ENCODE measurements at regions not wholly inside any gene's neighbourhood (a gene's known extent, or its start where the extent isn't known, plus 50 kb on each side); places are given as distances from the start of the nearest gene placed in this dataset. TPM values are rescaled to one million over a fixed set of nuclear protein-coding genes. Genes with fewer than 3 reads are reported as not detected.

DNA sequence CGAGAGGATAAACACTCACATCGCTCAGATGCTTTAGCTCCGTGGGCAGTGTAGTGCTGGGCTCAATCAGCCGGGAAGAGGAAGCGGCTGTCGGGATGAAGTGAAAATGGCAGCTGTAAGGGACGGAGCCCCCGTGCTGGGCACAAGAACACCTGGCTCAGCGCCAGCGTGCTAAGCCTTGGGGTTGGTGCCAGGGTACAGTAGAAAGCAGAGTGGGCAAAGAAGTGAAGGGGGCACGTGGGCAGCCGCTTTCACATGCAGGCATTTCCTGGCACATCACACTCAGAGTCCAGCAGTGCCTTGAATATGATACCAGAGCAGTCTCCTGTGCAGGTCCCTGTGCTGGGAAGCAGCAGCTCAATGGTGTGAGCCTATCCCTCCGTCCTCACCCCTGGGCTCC is 51.1 kb upstream of the FOXF1 start:
- H3K9me1 ChIP-seq (replicated peaks; ENCODE audit: control insufficient read depth, extremely low read depth, insufficient read depth, low read length) = no peaks in the 10 kb centered on the region
- H3K27ac ChIP-seq (ENCODE audit: insufficient read depth, low read depth, low read length) = no peak overlapping the region
- TF ChIP-seq MYC (IDR thresholded peaks at IDR 0.05; ENCODE audit: low read depth, low read length) (no peak), GATA2 (IDR thresholded peaks at IDR 0.05; ENCODE audit: insufficient read depth, insufficient read length, low read depth, low read length) (no peak), POLR2A (IDR thresholded peaks at IDR 0.05; ENCODE audit: low read depth, low read length) (no peak), POLR2AphosphoS5 (IDR thresholded peaks at IDR 0.05; ENCODE audit: insufficient read depth, low read depth, low read length) (no peak), FOS (IDR thresholded peaks at IDR 0.05; ENCODE audit: borderline replicate concordance, insufficient read depth, low read length) (no peak), EZH2 (IDR thresholded peaks at IDR 0.05; ENCODE audit: borderline replicate concordance, low read depth, low read length, severe bottlenecking) (no peak), JUN (IDR thresholded peaks at IDR 0.05; ENCODE audit: borderline replicate concordance, insufficient read depth, insufficient read length, low read depth) (no peak)
- TF ChIP-seq, protein P1, sequence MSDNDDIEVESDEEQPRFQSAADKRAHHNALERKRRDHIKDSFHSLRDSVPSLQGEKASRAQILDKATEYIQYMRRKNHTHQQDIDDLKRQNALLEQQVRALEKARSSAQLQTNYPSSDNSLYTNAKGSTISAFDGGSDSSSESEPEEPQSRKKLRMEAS (IDR thresholded peaks at IDR 0.05; ENCODE audit: insufficient read depth, insufficient read length) = no peak
- TF ChIP-seq, protein P2, sequence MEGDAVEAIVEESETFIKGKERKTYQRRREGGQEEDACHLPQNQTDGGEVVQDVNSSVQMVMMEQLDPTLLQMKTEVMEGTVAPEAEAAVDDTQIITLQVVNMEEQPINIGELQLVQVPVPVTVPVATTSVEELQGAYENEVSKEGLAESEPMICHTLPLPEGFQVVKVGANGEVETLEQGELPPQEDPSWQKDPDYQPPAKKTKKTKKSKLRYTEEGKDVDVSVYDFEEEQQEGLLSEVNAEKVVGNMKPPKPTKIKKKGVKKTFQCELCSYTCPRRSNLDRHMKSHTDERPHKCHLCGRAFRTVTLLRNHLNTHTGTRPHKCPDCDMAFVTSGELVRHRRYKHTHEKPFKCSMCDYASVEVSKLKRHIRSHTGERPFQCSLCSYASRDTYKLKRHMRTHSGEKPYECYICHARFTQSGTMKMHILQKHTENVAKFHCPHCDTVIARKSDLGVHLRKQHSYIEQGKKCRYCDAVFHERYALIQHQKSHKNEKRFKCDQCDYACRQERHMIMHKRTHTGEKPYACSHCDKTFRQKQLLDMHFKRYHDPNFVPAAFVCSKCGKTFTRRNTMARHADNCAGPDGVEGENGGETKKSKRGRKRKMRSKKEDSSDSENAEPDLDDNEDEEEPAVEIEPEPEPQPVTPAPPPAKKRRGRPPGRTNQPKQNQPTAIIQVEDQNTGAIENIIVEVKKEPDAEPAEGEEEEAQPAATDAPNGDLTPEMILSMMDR (IDR thresholded peaks at IDR 0.05; ENCODE audit: extremely low read depth in 1 of 2, insufficient read depth in 1 of 2, low read depth in 1 of 2, low read length in 2 of 2) = no peak
- H3K9ac ChIP-seq (replicated peaks; ENCODE audit: extremely low read depth, insufficient read depth, low read length) = no peak overlapping the region
- no peaks in the 10 kb centered on the region for H3K4me1 ChIP-seq (ENCODE audit: control insufficient read depth, extremely low read depth, insufficient read depth, low read length)
- DNase-seq (ENCODE audit: low read depth, low spot score) = no peak
- intact Hi-C loops (cut with micrococcal nuclease) = no loop called here
- H3K79me2 ChIP-seq (ENCODE audit: control insufficient read depth, insufficient read depth, low read length) = no peaks in the 10 kb centered on the region
- ChIA-PET POLR2A (no interaction called here), CTCF (no interaction called here)
- dilution Hi-C loops (cut with MboI; ENCODE audit: extremely low pct_ligation_motif_present, low sequenced_read_pairs) = no loop called here
- H3K27me3 ChIP-seq (ENCODE audit: control insufficient read depth in 2 of 2, insufficient read depth in 2 of 2, low read length in 2 of 2) = peaks cover 20 to 26% of the 10 kb centered on the region in 2 experiments
- H3K9me3 ChIP-seq (replicated peaks; ENCODE audit: control insufficient read depth, insufficient read depth, low read length) = no peaks in the 10 kb centered on the region
- no peak overlapping the region for H3K4me2 ChIP-seq (ENCODE audit: insufficient read depth, low read length)
- no TSS peak for BruUV-seq (replicated peaks)
- no peaks in the 10 kb centered on the region for H4K20me1 ChIP-seq (replicated peaks; ENCODE audit: control insufficient read depth, extremely low read depth, insufficient read depth, low read length)
- no peak overlapping the region for H2AFZ ChIP-seq (ENCODE audit: low read depth, low read length)
- FAIRE-seq = no peak
- H3K36me3 ChIP-seq (ENCODE audit: control insufficient read depth in 2 of 2, extremely low read depth in 1 of 2, insufficient read depth in 2 of 2, low read length in 2 of 2) = no peaks in the 10 kb centered on the region
- H3K4me3 ChIP-seq (replicated peaks in 1 of 3; ENCODE audit: insufficient read depth in 1 of 3, low read depth in 1 of 3, low read length in 3 of 3) = no peak overlapping the region

Small RNA genes lying in the stretch of these regions (small RNA-seq; reads per million reads assigned to genes)
- not detected for gene RF00019 (ENCODE audit: insufficient read depth, insufficient read length, low read depth, low replicate concordance)

Measured in endothelial cell of umbilical vein (primary cell).